Mucosa of gallbladder (tissue), 1 donor: ENCODE measurements at regions not wholly inside any gene's neighbourhood (a gene's known extent, or its start where the extent isn't known, plus 50 kb on each side); places are given as distances from the start of the nearest gene placed in this dataset.

Experiments used
- DNase-seq: peaks from one replicate; pipeline ENCODE4 v3.0.0-alpha.2; 2020; ENCODE audit warnings: low spot score
- donor health status: DM: no; HTN: no; CAD: no.

DNA sequence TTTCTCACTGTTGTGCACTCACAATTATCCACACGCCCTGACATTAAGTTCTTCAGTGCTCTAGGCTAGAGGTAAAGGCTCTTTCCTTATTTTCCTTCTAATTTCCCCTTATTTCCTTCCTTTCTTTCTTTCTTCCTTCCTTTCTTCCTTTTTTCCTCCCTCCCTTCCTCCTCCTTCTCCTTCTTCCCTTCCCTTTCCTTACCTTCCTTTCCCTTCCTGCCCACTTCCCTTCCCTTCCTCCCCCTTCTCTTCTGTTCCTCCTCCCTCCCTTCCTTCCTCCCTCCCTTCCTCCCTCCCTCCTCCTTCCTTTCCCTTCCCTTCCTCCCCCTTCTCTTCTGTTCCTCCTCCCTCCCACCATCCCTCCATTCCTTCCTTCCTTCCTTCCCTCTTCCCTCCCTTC lies 317.0 kb upstream of the IRX1 start:
- DNase-seq = no peak

DNA sequence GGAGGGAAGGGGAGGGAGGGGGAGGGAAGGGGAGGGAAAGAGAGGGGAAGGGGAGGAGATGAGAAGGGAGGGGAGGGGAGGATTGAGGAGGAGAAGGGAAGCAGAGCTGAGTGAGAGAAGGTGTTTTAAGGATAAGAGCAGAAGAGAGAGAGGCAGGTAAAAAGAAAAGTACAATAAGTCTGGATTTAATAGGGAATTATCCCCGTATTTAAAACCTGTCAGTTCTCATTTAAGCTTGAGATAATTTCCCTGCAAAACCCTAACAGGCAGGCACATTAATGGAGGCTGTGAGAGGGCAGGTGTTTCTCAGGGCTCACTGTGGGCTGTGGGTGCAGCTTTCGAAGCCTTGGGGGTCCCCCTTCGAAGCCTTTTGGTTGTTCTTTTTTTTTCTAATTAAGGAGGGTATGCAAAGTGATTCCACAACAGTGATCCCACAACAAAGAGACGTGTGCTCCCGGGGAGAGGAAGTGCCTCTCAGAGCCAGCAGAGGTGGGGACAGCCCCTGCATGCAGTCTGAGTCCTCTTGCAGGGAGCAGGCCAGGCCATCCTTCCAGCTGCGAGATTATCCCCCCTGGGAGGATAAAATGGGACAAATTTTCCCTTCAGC lies 317.9 kb upstream of the IRX1 start:
- DNase-seq = no peak

DNA sequence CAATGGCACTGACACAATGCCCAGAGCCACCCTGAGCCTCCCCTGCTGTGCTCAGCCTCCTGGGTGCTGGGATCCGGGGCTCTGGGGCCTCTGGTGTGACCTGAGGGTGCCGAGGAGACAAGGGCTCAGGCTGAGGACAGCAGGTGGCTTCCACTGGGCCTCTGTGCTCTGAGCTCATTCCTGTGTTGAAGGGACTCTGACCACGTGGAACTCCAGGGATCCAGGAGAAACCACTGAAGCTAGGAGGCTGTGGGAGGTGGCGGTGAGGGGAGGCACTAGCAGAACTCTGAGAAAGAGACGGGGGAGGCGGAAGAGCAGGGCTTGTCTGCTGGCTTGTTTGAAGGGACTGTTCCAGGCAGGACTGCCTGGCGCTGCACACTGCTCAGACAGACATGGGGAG lies 318.7 kb upstream of the IRX1 start:
- no peak for DNase-seq

DNA sequence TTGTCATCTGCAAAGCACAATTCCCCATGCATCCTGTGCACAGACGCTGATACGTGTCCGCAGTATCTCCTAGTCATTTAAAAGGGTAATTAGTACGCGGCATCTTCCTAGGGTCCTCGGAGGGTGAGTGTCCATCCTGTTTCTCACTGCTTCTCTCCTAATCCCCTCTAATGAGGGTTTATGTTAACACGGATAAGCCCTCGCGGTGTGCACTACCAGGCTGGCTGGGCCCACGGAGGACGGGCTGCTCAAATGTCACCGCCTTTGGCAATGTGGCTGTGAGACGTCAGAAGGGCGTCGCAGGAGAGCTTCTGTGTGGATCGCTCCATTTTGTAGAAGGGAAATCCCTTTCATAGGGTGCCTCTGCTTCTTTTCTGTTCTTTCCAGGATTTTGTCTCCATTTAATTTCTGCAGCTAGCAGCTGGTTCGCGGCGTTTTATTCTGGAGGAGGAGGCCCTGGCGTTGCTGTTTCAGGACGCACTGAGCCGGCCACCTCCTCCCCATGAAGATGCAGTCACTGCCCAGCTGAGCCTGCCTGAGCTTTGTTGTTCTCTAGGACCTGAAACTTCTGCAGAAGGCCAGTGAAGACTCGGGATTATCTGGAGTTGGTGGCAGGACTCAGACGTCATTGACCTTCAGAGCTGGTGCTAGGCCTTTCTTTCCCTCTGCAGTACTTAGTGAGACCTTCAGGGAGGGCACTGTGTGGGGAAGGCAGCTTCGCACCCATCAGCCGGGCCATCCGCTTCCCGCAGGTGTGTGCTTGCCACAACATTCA lies 326.1 kb upstream of the IRX1 start:
- no peak for DNase-seq

DNA sequence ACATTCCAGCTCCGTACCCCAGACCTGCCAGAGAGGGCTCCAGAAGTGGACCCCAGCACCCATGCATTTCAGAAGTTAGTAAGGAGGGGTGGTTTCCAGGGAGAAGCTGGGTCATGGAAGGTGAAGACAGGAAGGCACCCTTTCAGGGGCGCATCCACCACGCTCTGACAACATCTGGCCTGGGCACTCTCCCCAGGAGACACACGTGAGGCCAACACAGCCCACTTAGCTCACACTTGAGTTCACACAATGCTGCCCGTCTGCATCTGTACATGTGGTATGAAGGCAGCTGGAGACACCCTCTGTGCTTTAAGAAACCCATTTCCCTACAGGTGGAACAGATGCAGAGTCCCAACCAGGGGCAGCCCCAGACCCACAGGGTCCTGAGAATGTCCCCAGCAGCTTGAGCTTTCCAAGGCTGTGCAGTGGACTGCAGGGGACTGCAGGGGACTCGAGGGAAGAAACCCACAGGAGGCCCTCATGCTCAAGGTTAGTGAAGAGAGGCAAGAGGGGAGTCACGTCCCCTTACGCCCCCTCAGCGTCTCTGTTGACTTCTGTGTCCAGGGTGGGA lies 326.8 kb upstream of the IRX1 start:
- DNase-seq = no peak

DNA sequence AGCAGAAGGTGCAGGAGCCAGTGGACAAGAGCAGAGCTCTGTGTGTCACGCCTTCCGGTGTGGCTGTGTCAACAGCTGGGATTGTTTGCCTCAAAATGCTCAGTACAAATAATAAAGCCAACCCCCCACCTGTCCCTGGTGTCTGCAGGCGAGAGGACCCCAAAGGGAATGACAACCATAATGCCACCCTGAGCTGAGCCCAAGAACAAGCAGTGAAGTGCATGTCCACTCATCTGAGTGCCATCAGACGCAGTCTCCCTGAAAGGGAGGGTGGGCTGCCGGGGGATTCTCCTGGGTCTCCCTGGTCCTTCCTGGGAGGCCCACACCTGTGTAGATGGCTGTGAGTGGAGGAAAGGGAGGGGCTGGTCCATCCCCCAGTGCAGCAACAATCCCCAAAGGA lies 328.8 kb upstream of the IRX1 start:
- no peak for DNase-seq

DNA sequence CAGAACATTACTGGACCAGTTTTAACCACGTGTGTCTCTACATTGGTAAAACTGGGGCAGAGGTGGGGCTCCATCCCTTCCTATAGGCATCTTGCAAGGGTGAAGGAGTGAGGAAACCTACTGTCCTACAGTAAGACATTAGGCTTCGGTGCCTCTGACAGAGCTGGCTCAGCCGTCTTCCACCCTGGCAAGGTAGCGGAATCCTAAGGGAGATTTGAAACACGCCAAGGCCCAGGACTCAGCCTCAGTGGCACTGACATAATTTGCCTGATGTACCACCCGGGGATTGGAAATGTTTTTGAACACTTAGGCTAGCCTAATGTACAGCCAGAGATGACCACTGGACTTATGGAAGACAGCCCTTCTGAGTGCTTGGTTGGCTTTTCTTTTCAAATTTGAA lies 329.7 kb upstream of the IRX1 start:
- no peak for DNase-seq

DNA sequence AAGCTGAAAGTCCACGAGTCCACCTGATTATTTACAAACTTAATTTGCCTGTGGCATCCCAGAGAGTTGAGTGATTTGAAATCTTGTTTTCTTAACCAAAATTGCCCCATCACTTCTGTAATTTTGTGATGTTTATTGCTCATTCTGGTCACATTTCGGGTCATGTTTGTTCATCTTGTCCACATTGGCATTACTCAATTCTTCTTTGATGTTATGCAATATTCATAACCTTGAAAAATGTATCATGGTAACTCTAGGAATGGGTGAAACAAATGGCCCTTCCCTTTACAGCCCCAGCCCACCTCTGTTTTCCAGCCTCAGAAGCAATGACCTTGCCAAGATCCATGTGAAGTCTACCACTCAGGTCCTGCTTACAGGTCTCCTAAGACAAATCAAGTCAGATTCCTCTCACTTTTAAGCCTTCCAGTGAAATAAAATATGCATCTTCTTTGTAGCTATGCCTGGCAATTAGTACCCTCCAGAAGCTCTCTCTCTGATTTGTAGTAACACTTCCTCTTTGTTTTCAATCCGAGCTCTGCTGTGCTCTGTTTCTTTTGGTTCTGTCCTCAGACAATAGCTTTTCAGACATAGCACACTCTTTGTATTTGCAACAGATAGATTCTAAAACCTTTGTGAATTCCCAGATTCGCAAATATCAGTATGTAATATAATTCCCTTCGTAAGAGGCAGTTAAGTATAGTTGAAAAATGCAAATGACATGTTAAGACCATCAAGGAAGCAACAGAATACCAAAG lies 330.3 kb upstream of the IRX1 start:
- DNase-seq = no peak

DNA sequence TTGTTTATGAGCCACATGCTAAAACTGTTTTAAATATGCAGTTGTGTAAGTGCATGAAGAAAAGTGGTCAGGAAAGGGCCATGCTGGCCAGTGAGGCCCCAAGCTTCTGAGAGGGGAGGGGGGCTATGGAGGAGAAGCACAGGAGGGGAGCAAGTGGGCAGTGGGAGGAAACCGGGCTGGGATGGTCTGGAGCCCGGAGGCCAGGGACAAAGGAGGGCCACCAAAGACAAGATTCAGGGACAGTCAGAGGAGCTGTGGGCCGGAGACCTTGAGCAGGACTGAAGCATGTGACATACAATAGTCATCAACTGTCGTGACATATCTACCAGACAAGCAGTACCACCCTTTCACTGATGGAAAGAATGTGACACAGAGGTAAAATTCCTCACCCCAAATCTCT lies 333.2 kb upstream of the IRX1 start:
- DNase-seq = no peak

DNA sequence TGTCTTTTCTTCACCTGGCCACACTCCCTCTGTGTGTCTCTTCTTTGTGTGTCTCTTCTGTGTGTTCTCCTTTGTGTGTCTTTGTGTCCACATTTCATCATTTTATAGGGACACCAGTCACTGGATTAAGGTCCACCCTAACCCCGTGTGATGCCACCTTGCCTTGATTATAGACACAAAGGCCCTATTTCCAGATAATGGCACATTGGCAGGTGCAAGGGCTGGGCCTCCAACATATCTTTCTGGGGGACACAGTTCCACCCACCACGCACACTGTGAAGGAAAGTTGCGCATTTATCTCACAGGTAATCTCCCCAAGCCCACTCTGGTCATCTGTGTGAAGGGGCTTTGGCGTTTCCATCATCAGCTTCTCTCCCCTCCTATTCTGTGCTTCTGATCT lies 334.6 kb upstream of the IRX1 start:
- DNase-seq = no peak

DNA sequence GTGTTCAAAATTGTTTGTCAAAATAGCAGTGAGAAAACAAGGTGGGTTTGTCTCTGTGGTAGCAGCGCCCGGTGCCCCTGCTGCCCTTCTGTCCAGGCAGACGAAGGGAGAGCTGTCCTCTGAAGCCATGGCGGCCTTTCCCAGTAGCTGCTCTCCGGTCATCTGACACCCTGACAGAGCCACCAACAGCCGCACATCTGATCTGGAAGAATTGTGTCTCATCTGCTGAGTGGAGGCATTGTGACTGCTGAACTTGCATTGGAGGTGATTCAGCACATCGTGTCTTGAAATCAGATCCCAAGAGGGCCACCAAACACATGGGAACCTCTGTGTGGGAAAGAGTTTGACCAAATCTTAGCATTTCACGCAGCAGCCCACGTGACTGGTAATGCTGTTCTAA lies 337.6 kb upstream of the IRX1 start:
- no peak for DNase-seq

DNA sequence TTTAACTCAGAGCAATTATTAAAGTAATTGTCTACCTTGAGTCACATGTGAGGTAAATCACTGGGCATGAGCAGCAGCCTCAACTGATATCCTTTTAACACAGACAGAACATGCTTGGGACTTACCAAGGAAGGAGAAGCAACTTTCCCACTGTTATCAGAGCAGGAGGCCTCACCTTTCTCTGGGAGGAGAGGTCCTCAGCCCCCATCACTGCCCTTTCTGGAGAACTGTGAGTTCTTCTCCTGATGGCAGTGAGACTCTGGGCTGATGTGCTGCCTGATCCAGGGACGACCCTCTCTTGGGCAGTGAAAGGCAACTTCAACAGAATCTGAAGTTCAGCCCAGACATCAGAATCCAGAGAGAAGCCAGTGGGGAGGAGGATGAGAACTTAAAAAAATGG lies 343.4 kb upstream of the IRX1 start:
- no peak for DNase-seq

DNA sequence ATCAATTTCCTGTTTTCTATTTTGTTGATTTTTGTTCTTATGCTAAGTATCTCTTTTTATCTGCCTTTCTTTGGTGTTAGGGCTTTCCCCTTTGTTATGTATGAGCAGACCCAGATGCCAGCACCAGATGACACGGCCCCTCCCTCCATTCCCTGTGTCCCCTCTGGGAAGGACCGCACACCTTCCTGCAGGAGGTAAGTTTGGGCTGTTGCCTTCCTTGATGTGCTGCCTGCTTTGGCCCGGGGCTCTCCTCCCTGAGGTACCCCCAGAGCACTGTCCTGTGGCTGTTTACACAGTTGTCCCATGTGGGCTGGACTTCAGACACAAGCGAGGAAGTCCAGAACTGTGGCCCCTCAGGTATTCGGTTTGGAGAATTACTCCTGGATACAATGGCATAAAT lies 343.8 kb upstream of the IRX1 start:
- DNase-seq = no peak

DNA sequence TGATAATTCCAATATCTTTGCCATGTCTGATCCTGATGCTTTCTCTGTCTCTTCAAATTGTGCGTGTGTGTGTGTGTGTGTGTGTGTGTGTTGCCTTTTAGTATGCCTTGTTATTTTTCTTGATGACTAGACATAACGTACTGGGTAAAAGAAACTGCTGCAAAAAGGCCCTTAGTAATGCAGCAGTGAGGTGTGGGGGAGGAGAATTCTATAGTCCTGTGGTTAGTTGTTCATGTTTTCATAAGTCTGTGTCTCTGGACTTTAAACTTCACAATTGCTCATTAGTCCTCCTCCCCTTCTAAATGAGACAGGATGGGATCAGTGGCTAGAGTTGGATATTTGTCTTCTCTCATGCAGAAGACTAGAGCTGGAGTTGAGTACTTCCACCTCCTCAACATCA lies 346.2 kb upstream of the IRX1 start:
- no peak for DNase-seq

DNA sequence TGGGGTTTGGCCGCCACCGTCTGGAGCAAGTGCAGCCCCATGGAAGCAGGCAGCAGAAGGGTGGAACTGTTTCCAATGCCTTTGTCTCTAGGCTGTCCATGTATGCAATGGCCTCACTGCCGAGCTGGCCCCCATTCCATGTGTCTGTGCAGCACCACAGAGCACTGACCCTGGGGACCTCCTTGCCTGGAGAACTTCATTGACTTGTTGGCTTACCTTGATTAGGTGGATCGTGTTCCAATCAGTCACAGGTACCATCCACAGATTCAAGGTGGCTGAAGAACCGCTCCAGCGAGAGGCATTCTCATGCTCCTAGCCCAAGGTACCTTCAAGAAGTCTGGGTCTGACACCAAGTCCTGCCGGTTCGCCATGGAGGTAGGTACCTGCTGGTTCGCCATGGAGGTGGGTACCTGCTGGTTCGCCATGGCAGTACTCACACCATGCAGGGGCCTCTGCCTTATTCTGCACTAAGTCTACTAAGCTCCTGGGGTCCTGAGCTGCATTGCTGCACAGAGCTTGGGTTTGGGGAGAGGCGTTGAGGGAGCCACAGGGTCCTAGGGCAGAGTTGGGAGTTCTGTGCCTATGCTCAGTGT lies 358.3 kb upstream of the IRX1 start:
- no peak for DNase-seq

DNA sequence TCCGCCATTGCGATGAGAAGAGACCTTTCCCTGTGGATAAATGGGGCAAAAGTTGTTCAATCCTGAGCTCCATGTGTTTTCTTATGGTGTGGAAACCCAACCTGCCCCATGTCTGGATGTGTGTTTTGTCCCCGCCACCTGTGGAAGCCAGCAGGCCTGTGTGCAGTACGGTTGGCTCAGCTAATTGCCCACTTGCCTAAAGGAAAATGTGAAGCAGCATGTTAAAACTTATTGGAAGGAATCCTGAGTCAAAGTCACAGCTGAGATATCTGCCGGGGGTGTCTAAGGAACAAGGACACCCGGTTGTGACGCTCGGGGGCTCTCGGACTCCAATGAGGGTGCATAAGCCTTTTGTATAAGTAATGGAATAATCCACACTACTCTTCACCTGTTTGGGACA lies 361.1 kb upstream of the IRX1 start:
- no peak for DNase-seq

DNA sequence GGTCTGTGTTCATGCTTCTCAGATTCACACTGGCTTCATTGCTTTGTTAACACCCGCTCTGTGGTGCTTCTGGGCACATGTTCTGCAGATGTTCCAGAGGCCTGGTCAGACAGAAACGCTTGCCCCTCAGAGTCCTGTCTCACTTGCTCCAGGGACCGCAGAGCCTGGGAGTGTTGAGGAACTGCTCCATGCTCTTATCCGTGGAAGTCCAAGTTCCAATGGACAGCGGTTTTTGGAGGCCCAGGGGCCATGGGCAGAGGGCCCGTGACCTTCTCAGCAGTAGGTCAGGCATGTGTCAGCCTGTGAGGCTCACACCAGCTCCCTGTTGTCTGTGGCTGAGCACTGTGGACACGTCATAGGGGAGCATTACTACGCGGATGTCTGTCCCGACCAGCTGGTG lies 364.7 kb upstream of the IRX1 start:
- DNase-seq = no peak

DNA sequence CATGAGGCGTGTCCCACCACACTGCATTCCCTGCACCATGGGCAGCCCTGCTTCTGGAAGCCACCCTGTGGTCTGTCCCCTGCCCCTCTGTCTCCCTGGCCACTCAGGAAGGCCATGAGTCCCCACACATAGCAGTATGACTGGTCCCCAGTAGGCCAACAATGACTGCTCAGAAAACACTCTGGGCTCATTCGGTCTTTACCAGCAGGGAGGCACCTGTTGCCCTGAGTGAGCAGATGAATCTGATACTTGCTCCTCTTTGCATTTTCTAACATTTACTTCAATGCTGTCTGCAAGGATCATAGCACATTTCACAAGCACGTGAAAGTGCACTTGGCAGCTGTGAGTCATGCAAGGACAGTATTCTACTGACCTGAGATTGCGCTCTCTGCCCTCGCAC lies 365.4 kb upstream of the IRX1 start:
- no peak for DNase-seq

DNA sequence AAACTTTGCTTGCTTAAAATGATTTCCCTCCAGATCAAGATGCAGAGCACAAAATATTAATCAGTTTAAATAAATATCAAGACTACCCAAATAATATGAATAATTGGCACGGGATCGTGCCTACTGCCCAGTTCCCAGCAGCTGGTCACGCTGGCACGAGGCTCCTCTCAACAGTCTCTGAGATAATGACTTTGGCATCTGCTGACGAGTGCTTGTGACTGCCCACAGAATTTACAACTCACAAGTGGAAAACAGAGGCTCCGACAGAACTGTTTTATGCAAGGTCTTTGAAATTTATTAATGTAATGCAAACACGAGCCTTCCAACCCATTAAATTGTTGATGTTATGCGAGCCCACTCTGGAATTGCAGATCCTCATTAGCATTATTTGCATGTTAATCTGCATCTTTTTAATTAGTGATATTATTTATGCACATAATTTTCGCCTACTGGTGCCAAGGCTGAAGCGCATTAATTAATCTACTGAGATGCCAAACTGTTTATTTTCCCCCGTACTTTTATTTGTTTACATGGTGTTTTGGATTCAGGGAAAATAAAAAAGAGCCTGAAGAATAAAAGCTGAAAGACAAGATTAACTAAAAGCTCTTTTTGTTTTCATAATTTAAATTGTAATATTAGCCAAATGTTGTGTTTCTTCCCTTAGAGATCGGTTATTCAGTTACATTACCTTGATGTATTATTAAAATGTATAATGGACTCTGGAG lies 369.3 kb upstream of the IRX1 start:
- no peak for DNase-seq

DNA sequence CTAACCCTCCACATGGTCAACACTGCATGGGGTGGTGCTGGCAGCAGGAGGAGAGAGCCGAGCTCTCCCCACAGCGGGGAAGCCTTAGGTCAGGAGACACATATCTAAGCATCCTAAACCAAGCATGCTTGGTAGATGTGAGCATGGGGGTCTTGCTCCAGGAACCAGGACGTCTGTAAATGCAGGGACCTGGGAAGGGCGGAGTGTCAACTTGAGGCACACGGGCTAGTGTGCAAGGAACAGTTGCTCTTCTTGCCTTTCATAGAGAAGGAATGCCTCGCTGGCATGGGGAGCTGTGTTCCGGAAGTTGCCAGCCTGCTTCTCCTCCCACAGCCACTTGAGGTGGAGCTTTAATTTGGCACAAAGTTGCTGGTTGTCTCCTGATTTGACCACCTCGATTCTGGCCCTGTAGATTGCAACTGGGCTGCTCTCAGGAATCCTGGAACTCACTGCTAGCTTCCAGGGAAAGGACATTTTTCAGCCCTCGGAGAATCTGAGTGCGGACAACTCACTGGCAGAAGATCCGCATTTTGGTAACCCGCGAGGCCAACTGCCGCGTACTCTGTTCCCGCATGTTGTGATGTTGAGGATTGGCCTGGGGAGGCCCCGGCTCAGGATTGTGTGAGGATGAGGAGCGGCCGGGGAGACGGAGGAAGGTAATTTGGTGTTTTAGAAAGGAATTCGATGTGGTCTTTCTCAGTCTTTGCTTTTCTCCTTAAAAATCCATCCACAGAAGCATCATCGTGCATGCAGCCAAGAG lies 370.3 kb upstream of the IRX1 start:
- peak; percentile 8 for DNase-seq

DNA sequence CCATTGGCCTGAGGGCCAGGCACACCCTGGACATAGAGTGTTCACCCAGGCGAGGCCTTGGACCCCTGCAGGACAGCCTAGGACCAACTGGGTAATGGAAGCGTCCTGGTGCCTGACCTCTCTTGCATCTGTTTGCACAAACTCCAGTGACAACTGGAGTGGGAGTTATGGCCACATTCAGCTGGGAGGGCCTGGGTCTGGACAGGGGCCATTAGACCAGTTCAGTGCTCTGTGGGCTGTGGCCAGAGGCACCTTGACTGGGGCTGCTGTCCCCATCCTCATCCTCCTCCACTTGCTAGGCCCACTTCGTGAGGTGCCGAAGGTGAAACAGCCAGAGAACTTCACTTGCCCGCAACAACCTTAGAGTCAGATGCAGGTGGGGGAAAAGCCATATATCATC lies 372.7 kb upstream of the IRX1 start:
- peak; percentile 5 for DNase-seq
